ENCODE measurements at regions not wholly inside any gene's neighbourhood (a gene's known extent, or its start where the extent isn't known, plus 50 kb on each side); places are given as distances from the start of the nearest gene placed in this dataset.

GRCh38 chr1:234929369-234929768 lies 199.3 kb downstream of the TOMM20 start:
- DNase-seq: no peak

GRCh38 chr1:234928642-234929041 lies 200.0 kb downstream of the TOMM20 start:
- no peak for DNase-seq

- DNase-seq: no peak
Measured at GRCh38 chr1:234927971-234928640, 200.5 kb downstream of the TOMM20 start.

GRCh38 chr1:234927312-234927970 lies 201.2 kb downstream of the TOMM20 start:
- no peak for DNase-seq

GRCh38 chr1:234926559-234927311 lies 201.9 kb downstream of the TOMM20 start:
- DNase-seq: no peak

- DNase-seq: no peak
Measured at GRCh38 chr1:234926264-234926558, 202.4 kb downstream of the TOMM20 start.

GRCh38 chr1:234925440-234926263 lies 203.0 kb downstream of the TOMM20 start:
- DNase-seq: peak; percentile 87

- DNase-seq: no peak
Measured at GRCh38 chr1:234924450-234925355, 203.9 kb downstream of the TOMM20 start.

GRCh38 chr1:234923626-234924025 lies 205.0 kb downstream of the TOMM20 start:
- DNase-seq: no peak

- DNase-seq: no peak
Measured at GRCh38 chr1:234922987-234923386, 205.7 kb downstream of the TOMM20 start.

GRCh38 chr1:234921266-234922062 lies 207.2 kb downstream of the TOMM20 start:
- DNase-seq: no peak

- no peak for DNase-seq
Measured at GRCh38 chr1:234920843-234921140, 207.8 kb downstream of the TOMM20 start.

- no peak for DNase-seq
Measured at GRCh38 chr1:234920136-234920842, 208.3 kb downstream of the TOMM20 start.

- DNase-seq: no peak
Measured at GRCh38 chr1:234918961-234919761, 209.5 kb downstream of the TOMM20 start.

- DNase-seq: no peak
Measured at GRCh38 chr1:234918181-234918841, 210.3 kb downstream of the TOMM20 start.

- no peak for DNase-seq
Measured at GRCh38 chr1:234917495-234918180, 211.0 kb downstream of the TOMM20 start.

GRCh38 chr1:234916840-234917239 lies 211.8 kb downstream of the TOMM20 start:
- DNase-seq: no peak

- DNase-seq: no peak
Measured at GRCh38 chr1:234915924-234916675, 212.5 kb downstream of the TOMM20 start.

Data from NCI-H226 (cell line).